ENCODE measurements at regions not wholly inside any gene's neighbourhood (a gene's known extent, or its start where the extent isn't known, plus 50 kb on each side); places are given as distances from the start of the nearest gene placed in this dataset.

GRCh38 chr3:148034353-148034752, 625.2 kb downstream of the ZIC1 start:
- TF ChIP-seq POLR2A (IDR thresholded peaks at IDR 0.05; ENCODE audit: low read depth, low read length) (no peak), TAF1 (IDR thresholded peaks at IDR 0.05; ENCODE audit: borderline replicate concordance, low read depth, low read length) (no peak)
